AG04449 (cell line): ENCODE measurements at regions not wholly inside any gene's neighbourhood (a gene's known extent, or its start where the extent isn't known, plus 50 kb on each side); places are given as distances from the start of the nearest gene placed in this dataset.
"Not testable (repeated sequence)": the region's sequence is repeated elsewhere in the genome, so short reads cannot be mapped to it uniquely, and the experiment has no call there.

ENCODE experiments used
- CTCF ChIA-PET: fragments of 350-600 bp; formaldehyde crosslinking; extraction: SDS; loops from one replicate; lab custom pipeline; 2021; ENCODE audit warnings: antibody characterized with exemption; lab: Yijun Ruan, JAX
- POLR2A ChIA-PET: fragments of 400-600, 350-600 bp; formaldehyde crosslinking; extraction: SDS; loops from one replicate; lab custom pipeline; 2020; ENCODE audit warnings: antibody characterized with exemption, inconsistent platforms; lab: Yijun Ruan, JAX
- DNase-seq: peaks from one replicate; pipeline ENCODE4 v3.0.0-alpha.2; 2010; ENCODE audit warnings: low read depth, low spot score
- H3K4me3 ChIP-seq: 2 replicates; pipeline ENCODE4 v1.5.1; 2011; ENCODE audit warnings: low read depth, mild to moderate bottlenecking, control low read depth, low read length
- TF ChIP-seq, protein P1 (sequence below): IDR thresholded peaks from one replicate; pipeline ENCODE4 v1.5.1; 2011; ENCODE audit warnings: mild to moderate bottlenecking, moderate library complexity, low read length, control low read depth, inconsistent platforms; ENCODE audit not compliant: insufficient read depth; ENCODE audit errors: missing control alignments

DNA sequence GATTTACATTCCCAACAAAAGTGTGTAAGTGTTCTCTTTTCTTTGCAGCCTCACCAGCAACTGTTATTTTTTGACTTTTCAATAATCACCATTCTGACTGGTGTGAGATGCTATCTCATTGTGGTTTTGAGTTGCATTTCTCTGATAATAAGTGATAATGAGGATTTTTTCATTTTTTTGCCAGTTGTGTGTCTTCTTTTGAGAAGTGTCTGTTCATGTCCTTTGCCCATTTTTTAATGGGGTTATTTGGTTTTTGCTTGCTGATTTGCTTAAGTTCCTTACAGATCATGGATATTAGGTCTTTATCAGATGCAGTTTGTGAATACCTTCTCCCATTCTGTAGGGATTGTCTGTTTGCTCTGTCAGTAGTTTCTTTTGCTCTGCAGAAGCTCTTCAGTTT is 107.7 kb downstream of the EHF start:
- TF ChIP-seq, protein P1, sequence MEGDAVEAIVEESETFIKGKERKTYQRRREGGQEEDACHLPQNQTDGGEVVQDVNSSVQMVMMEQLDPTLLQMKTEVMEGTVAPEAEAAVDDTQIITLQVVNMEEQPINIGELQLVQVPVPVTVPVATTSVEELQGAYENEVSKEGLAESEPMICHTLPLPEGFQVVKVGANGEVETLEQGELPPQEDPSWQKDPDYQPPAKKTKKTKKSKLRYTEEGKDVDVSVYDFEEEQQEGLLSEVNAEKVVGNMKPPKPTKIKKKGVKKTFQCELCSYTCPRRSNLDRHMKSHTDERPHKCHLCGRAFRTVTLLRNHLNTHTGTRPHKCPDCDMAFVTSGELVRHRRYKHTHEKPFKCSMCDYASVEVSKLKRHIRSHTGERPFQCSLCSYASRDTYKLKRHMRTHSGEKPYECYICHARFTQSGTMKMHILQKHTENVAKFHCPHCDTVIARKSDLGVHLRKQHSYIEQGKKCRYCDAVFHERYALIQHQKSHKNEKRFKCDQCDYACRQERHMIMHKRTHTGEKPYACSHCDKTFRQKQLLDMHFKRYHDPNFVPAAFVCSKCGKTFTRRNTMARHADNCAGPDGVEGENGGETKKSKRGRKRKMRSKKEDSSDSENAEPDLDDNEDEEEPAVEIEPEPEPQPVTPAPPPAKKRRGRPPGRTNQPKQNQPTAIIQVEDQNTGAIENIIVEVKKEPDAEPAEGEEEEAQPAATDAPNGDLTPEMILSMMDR: no peak
- no peak for DNase-seq
- ChIA-PET CTCF (no interaction called here), POLR2A (no interaction called here)
- no peak overlapping the region for H3K4me3 ChIP-seq

DNA sequence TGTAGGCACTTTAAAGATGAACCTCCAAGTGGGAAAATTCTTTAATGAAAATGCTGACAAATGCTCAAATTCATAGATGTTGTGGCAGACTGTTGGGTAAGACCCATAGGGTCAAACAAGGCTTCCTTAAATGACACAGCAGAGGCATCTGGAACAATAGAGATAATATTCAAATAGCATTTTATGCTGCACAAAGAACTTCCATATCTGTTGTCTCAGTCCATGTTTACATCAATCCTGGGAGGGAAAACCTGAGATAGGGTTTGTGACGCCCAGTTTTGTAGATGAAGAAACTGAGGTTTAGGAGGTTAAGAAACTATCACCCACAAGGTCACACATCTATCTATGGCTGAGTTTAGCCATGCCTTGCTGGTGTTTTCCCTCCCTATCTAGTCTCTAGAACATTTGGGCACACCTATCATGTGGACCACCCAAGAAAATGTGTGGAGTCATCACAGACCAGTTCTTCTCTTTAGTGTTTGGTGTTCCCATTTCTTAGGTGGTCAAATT is 106.4 kb downstream of the EHF start:
- no peak for DNase-seq
- POLR2A ChIA-PET: no interaction called here
- CTCF ChIA-PET: no interaction called here
- TF ChIP-seq, protein P1: no peak
- no peak overlapping the region for H3K4me3 ChIP-seq

DNA sequence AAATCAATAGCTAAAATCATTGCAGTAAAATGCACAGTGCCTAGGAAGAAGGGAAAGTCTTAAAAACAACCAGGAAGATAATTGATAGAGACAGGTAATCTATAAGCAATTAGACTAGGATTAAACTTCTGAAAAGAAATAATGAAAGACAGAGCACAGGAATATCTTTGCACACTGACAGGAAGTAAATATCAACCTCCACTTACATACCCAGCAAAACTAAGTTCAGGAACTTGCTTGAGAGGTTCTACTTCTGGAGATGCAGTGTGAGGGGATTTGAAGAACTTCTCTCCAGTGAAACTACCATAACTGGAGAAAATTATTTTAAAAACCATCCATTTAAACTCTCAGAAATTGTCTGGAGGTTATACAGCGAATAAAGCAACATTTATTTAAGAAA is 104.1 kb downstream of the EHF start:
- CTCF ChIA-PET: no interaction called here

GRCh38 chr11:34721646-34722045 is 100.8 kb downstream of the EHF start:
- H3K4me3 ChIP-seq: no peak overlapping the region
- CTCF ChIA-PET: no interaction called here
- POLR2A ChIA-PET: no interaction called here
- DNase-seq: no peak
- TF ChIP-seq, protein P1: no peak

More for the DNA sequence above, 104.1 kb downstream of the EHF start:
- DNase-seq: no peak
- no peak overlapping the region for H3K4me3 ChIP-seq
- POLR2A ChIA-PET: no interaction called here
- TF ChIP-seq, protein P1: no peak

GRCh38 chr11:34719303-34719848 is 98.5 kb downstream of the EHF start:
- ChIA-PET POLR2A (no interaction called here), CTCF (no interaction called here)
- DNase-seq: no peak

DNA sequence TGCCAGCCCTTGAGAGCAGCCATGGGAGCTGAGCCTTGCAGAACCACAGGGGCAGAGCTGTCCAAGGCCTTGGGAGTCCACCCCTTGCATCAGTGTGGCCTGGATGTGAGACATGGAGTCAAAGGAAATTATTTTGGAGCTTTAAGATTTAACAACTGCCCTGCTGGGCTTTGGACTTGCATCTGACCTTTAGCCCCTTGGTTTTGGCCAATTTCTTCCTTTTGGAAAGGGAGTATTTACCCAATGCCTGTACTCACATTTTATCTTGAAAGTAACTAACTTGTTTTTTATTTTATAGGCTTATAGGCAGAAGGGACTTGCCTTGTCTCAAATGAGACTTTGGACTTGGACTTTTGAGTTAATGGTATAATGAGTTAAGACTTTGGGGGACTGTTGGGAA is 92.7 kb downstream of the EHF start:
- POLR2A ChIA-PET, CTCF ChIA-PET, H3K4me3 ChIP-seq, DNase-seq: not testable (repeated sequence)

More at GRCh38 chr11:34719303-34719848, 98.5 kb downstream of the EHF start:
- TF ChIP-seq, protein P1: no peak
- H3K4me3 ChIP-seq: no peak overlapping the region
